Skeletal muscle tissue (tissue), 3 donors: ENCODE measurements at regions not wholly inside any gene's neighbourhood (a gene's known extent, or its start where the extent isn't known, plus 50 kb on each side); places are given as distances from the start of the nearest gene placed in this dataset.
"Not testable (repeated sequence)": the region's sequence is repeated elsewhere in the genome, so short reads cannot be mapped to it uniquely, and the experiment has no call there.

Experiments
- H3K27ac ChIP-seq: one replicate; pipeline ENCODE4 v1.7.0; 2013; ENCODE audit warnings: mild to moderate bottlenecking, low read depth, low read length, inconsistent platforms
- H3K27me3 ChIP-seq, 3 donors: one replicate each; pipeline ENCODE4 v1.7.0; 2013; ENCODE audit warnings: low read length in 3 of 3; ENCODE audit not compliant: control insufficient read depth in 3 of 3, insufficient read depth in 3 of 3
- H3K36me3 ChIP-seq, 3 donors: one replicate each; pipeline ENCODE4 v1.7.0; 2013; ENCODE audit warnings: low read length in 3 of 3; ENCODE audit not compliant: control insufficient read depth in 3 of 3, insufficient read depth in 3 of 3
- H3K4me1 ChIP-seq, 3 donors: one replicate each; pipeline ENCODE4 v1.7.0; 2013; ENCODE audit warnings: low read length in 3 of 3, mild to moderate bottlenecking in 3 of 3; ENCODE audit not compliant: control insufficient read depth in 3 of 3, insufficient read depth in 3 of 3
- H3K4me3 ChIP-seq, 3 donors: one replicate each; pipeline ENCODE4 v1.7.0; 2013; ENCODE audit warnings: low read length in 3 of 3
- H3K9ac ChIP-seq, 3 donors: one replicate each; pipeline ENCODE4 v1.7.0; 2013; ENCODE audit warnings: low read length in 3 of 3, mild to moderate bottlenecking in 3 of 3, moderate library complexity in 2 of 3, low read depth in 1 of 3
- H3K9me3 ChIP-seq, 3 donors: one replicate each; pipeline ENCODE4 v1.7.0; 2013; ENCODE audit warnings: low read length in 3 of 3; ENCODE audit not compliant: control insufficient read depth in 3 of 3
- donor health status: Osteomylitis.

DNA sequence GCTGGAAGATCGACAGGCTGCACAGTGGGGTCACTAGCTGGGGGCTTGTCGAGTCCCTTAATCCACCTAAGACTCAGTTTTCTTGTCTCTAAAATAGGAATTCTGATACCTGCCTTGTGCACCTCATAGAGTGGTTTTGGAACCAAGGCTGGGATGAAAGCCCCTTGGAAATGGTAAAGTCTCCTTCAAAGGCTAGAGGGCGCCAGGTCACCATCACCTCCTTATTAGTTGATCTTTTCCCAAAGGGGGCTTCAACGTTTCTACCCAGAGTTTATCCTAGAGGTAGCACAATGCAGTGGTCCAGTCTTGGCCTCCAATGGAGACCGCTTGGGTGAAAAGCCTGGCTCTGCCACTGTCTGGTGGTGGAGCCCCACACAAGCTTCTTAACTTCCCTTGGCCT, 158.2 kb downstream of the AIPL1 start:
- Histone ChIP-seq H3K9me3 (no peaks in the 10 kb centered on the region), H3K27me3 (peaks cover 0 to 10% (median 0%) of the 10 kb centered on the region in 3 donors), H3K4me1 (no peaks in the 10 kb centered on the region), H3K36me3 (no peaks in the 10 kb centered on the region), H3K27ac (no peak overlapping the region), H3K9ac (no peak overlapping the region), H3K4me3 (no peak overlapping the region)

DNA sequence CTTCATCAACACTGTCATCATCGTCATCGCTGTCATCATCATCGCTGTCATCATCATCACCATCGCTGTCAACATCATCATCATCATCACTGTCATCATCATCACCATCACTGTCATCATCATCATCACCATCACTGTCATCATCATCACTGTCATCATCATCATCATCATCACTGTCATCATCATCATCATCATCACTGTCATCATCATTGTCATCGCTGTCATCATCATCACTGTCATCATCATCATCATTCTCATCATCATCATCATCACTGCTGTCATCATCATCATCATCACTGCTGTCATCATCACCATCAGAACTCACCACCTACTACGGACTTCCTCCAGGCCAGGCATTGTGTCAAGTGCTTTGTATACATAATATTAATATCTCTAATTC, 160.6 kb downstream of the AIPL1 start:
- no peaks in the 10 kb centered on the region for H3K4me1 ChIP-seq
- no peak overlapping the region for H3K9ac ChIP-seq
- H3K36me3 ChIP-seq, result no peaks in the 10 kb centered on the region
- H3K4me3 ChIP-seq, result no peak overlapping the region
- peaks cover 0 to 5% (median 0%) of the 10 kb centered on the region in 3 donors for H3K27me3 ChIP-seq
- no peak overlapping the region for H3K27ac ChIP-seq
- no peaks in the 10 kb centered on the region for H3K9me3 ChIP-seq

DNA sequence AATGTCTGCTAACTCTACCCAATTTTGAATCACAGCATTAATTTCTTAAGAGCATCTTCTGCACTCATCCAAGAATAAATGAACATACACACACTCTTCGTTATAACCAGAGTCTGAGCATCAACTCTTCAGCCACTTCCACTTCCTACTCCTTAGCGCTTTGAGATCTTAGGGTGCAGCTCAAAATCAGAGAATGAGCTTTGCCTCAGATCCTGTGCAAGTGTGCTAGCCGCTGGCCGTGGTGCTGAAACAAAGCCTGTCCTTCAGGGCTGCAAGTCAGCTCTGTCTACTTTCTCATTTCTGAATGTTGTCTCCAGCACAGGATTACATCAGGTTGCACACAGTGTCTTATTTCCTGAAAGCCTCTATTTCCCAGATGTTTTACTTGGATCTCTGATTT, 165.4 kb downstream of the AIPL1 start:
- Histone ChIP-seq H3K4me3 (no peak overlapping the region), H3K4me1 (no peaks in the 10 kb centered on the region), H3K27me3 (peaks cover 0 to 5% (median 0%) of the 10 kb centered on the region in 3 donors), H3K9me3 (no peaks in the 10 kb centered on the region), H3K36me3 (no peaks in the 10 kb centered on the region), H3K9ac (no peak overlapping the region), H3K27ac (no peak overlapping the region)

DNA sequence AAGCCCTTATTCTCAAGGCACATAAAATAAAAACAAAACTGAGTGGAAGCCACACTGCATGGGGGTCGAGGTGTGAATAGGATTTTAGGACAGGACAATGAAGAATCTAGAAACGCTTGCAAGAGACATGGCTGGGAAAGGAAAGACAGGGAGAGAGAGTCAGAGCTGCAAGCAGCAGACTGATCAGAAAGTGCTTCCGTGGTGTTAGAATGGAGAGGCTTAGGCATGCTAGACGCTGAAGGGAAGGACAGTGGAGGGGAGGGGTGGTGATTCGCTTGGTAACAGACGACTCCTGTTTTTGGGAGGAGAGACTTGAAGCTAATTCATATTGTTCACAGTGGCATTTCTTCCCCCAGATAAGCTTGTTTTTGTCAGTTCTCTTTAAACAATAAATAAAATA, 173.5 kb downstream of the AIPL1 start:
- H3K4me1 ChIP-seq, result no peaks in the 10 kb centered on the region
- H3K4me3 ChIP-seq, result no peak overlapping the region
- H3K9ac ChIP-seq, result no peak overlapping the region
- H3K27me3 ChIP-seq, result peaks cover 14 to 21% (median 21%) of the 10 kb centered on the region in 3 donors
- H3K36me3 ChIP-seq, result no peaks in the 10 kb centered on the region
- no peak overlapping the region for H3K27ac ChIP-seq
- no peaks in the 10 kb centered on the region for H3K9me3 ChIP-seq

DNA sequence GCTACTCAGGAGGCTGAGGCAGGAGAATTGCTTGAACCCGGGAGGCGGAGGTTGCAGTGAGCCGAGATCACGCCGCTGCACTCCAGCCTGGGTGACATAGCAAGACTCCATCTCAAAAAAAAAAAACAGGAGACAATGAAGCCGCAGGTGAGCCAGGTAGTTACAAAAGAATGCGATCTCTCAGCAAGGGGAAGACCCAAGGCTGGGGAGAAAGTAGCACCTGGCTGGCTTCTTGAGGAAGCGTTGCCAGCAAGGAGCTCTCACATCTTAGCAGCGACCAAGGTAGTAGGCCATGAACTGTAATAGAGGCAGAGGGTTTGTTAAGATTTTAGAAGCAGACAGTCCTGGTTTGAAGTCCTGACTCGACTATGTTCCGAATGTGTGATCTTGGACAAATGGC, 175.0 kb downstream of the AIPL1 start:
- Histone ChIP-seq H3K27ac (no peak overlapping the region), H3K9ac (no peak overlapping the region), H3K4me1 (no peaks in the 10 kb centered on the region), H3K9me3 (no peaks in the 10 kb centered on the region), H3K36me3 (no peaks in the 10 kb centered on the region), H3K27me3 (peaks cover 17 to 26% (median 21%) of the 10 kb centered on the region in 3 donors), H3K4me3 (no peak overlapping the region)

DNA sequence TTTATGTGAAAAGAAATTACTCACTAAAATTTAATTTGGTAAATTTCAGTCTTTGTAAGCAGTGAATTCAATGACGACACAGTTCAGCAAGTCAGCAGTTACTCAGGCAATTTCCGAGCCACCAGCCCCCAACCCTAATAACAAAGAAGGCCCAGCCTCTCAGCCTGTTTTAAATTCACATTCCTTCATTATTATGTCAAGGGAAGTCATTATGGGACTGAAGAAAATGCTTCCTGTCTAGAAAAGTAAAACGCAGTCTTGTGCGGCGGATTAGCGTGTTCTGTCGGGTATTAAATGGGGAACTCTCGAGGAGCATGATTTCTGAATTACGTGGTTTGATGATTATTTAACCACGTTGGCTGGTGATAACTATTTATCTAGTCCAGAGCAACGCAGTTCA, 177.6 kb downstream of the AIPL1 start:
- H3K27me3 ChIP-seq, result peaks cover 13 to 33% (median 26%) of the 10 kb centered on the region in 3 donors
- no peaks in the 10 kb centered on the region for H3K4me1 ChIP-seq
- no peak overlapping the region for H3K4me3 ChIP-seq
- H3K9me3 ChIP-seq, result no peaks in the 10 kb centered on the region
- no peak overlapping the region for H3K9ac ChIP-seq
- no peak overlapping the region for H3K27ac ChIP-seq
- no peaks in the 10 kb centered on the region for H3K36me3 ChIP-seq

DNA sequence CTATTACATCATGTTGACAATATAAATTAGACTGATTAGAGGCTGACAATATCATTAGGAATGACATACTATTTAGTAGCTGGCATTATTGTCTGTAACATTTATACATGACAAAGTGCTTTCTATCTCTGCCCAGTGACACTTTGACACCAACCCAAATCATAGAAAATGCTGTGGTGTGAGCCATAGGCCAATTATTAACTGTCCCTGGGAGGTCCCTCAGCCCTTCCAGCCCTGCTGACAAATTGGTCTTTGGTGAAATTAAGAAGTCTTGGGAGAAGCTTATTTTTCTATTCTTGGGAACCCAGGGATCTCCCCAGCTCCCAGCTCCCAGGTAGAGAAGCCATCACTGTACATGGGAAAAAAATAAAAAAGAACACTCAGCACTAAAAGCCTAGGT, 179.6 kb downstream of the AIPL1 start:
- no peak overlapping the region for H3K27ac ChIP-seq
- no peaks in the 10 kb centered on the region for H3K4me1 ChIP-seq
- H3K9me3 ChIP-seq, result no peaks in the 10 kb centered on the region
- H3K36me3 ChIP-seq, result no peaks in the 10 kb centered on the region
- H3K4me3 ChIP-seq, result no peak overlapping the region
- no peak overlapping the region for H3K9ac ChIP-seq
- H3K27me3 ChIP-seq, result peaks cover 11 to 28% (median 17%) of the 10 kb centered on the region in 3 donors

DNA sequence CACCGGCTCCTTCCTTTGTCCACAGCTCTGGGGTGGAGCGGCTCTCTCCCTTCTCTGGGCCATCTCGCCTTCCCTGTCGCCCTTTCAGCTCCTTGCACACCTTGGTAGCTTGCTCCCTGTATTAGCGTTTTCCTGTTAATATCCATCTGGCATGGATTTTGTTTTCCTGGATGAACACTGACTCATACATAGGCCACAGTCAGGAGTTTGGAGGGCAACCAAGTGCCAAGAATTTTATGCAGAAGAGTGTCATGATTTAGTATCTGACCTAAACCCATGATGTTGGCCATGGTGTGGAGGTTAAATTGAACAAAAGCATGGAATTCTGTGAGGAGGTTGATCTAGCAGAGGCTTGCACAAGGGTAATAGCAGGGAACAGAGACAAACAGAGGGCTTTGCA, 180.9 kb downstream of the AIPL1 start:
- H3K27ac ChIP-seq, result no peak overlapping the region
- no peaks in the 10 kb centered on the region for H3K9me3 ChIP-seq
- H3K27me3 ChIP-seq, result peaks cover 8 to 23% (median 15%) of the 10 kb centered on the region in 3 donors
- no peaks in the 10 kb centered on the region for H3K36me3 ChIP-seq
- no peak overlapping the region for H3K4me3 ChIP-seq
- no peaks in the 10 kb centered on the region for H3K4me1 ChIP-seq
- no peak overlapping the region for H3K9ac ChIP-seq

DNA sequence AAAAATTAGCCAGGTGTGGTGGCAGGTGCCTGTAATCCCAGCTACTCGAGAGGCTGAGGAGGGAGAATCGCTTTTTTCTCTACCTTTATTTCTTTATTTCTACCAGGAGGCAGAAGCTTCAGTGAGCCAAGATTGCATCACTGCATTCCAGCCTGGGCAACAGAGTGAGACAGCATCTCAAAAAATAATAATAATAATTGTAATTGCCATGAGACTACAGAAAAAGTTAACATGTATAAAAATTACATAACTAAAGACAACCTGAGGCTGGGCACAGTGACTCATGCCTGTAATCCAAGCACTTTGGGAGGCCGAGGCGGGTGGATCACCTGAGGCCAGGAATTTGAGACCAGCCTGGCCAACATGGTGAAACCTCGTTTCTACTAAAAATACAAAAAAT, 181.5 kb downstream of the WSCD1 start:
- not testable (repeated sequence) for H3K9me3 ChIP-seq, H3K4me3 ChIP-seq, H3K27ac ChIP-seq, H3K36me3 ChIP-seq, H3K4me1 ChIP-seq, H3K9ac ChIP-seq
- H3K27me3 ChIP-seq, result peaks cover 6 to 17% (median 6%) of the 10 kb centered on the region in 3 donors

DNA sequence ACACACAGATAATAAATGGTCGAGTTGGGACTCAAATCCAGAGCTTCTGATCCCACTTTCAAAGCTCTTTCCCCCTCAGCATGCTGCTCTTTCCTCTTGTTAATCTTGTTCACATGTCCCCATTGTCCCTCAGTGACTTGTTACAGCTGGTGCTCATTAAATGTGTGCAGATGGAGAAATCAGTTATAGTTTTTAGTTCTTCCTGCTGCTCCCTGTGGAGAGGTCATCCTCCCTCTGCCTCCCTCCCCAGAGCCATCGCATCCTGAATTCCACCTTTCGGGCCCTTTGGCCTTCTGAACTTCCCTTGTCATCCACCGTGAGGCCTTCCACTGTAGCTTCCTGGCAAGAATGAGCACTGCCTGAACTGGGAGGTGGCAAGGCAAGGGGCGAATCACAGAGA, 179.6 kb downstream of the WSCD1 start:
- peaks cover 6 to 19% (median 14%) of the 10 kb centered on the region in 3 donors for H3K27me3 ChIP-seq
- no peaks in the 10 kb centered on the region for H3K4me1 ChIP-seq
- H3K9ac ChIP-seq, result no peak overlapping the region
- no peak overlapping the region for H3K27ac ChIP-seq
- no peaks in the 10 kb centered on the region for H3K36me3 ChIP-seq
- H3K9me3 ChIP-seq, result no peaks in the 10 kb centered on the region
- no peak overlapping the region for H3K4me3 ChIP-seq

DNA sequence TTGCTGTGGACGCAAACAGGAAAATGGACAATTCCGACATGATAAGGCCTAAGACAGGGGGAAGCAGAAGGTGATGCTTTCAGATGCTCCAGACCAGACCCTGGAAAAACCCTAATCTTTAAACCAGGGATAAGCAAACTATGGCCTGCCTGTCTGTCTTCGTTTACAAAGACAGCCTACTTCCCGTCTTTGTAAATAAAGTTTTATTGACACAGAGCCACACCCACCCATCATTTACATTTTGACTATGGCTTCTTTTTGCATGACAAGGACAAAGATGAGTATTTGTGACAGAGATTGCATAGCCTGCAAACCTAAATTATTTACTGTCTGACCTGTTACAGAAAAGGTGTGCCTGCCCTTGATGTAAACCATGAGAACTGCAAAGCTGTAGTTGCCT, 177.9 kb downstream of the WSCD1 start:
- Histone ChIP-seq H3K9me3 (no peaks in the 10 kb centered on the region), H3K4me3 (no peak overlapping the region), H3K36me3 (no peaks in the 10 kb centered on the region), H3K27me3 (peaks cover 3 to 30% (median 22%) of the 10 kb centered on the region in 3 donors), H3K4me1 (no peaks in the 10 kb centered on the region), H3K9ac (no peak overlapping the region), H3K27ac (no peak overlapping the region)
